Keratinocyte (primary cell): ENCODE measurements at regions not wholly inside any gene's neighbourhood (a gene's known extent, or its start where the extent isn't known, plus 50 kb on each side); places are given as distances from the start of the nearest gene placed in this dataset.

ENCODE experiments used
- DNase-seq: peaks from one replicate; pipeline ENCODE4 v3.0.0-alpha.2; 2011; ENCODE audit warnings: low read depth, missing footprints, low spot score
- FAIRE-seq: peaks from 2 replicates; lab custom pipeline; 2011; peaks lifted over from hg19 to GRCh38; lab: Jason Lieb, UNC
- H2AFZ ChIP-seq: 2 replicates; pipeline ENCODE4 v1.6.0; 2012; ENCODE audit warnings: low read length, control low read depth, inconsistent platforms; ENCODE audit not compliant: control insufficient read depth
- H3K27ac ChIP-seq: 2 replicates; pipeline ENCODE4 v1.5.1; 2011; ENCODE audit warnings: low read length; ENCODE audit not compliant: control insufficient read depth, insufficient read depth
- H3K27me3 ChIP-seq: 3 replicates; pipeline ENCODE4 v1.6.0; 2011; ENCODE audit warnings: low read length; ENCODE audit not compliant: control insufficient read depth, insufficient read depth; ENCODE audit errors: extremely low read depth
- H3K36me3 ChIP-seq, 2 experiments: 2 replicates in 1 of 2; 3 replicates in 1 of 2; pipeline ENCODE4 v1.5.1; 2011; ENCODE audit warnings: low read length in 2 of 2, mild to moderate bottlenecking in 1 of 2; ENCODE audit not compliant: control insufficient read depth in 2 of 2, insufficient read depth in 2 of 2; ENCODE audit errors: extremely low read depth in 1 of 2
- H3K4me1 ChIP-seq: 3 replicates; pipeline ENCODE4 v1.5.1; 2011; ENCODE audit warnings: low read length; ENCODE audit not compliant: control insufficient read depth, insufficient read depth; ENCODE audit errors: extremely low read depth
- H3K4me2 ChIP-seq: 3 replicates; pipeline ENCODE4 v1.6.0; 2011; ENCODE audit warnings: low read depth, low read length; ENCODE audit not compliant: control insufficient read depth, insufficient read depth; ENCODE audit errors: extremely low read depth
- H3K4me3 ChIP-seq, 3 experiments: fragments of 200-600 bp in 1 of 3; sonication (generic) in 1 of 3; 2 replicates in 2 of 3; 3 replicates in 1 of 3; pipeline ENCODE4 v1.5.1; 2011 to 2016; ENCODE audit warnings: low read length in 3 of 3, mild to moderate bottlenecking in 3 of 3, control low read depth in 2 of 3, inconsistent platforms in 1 of 3, low read depth in 1 of 3, mixed read lengths in 1 of 3, mixed run types in 1 of 3, moderate library complexity in 1 of 3; ENCODE audit not compliant: control insufficient read depth in 2 of 3, insufficient read depth in 2 of 3; ENCODE audit errors: extremely low read depth in 1 of 3
- H3K79me2 ChIP-seq: 2 replicates; pipeline ENCODE4 v1.6.0; 2012; ENCODE audit warnings: low read length; ENCODE audit not compliant: control insufficient read depth, insufficient read depth
- H3K9ac ChIP-seq: 3 replicates; pipeline ENCODE4 v1.6.0; 2011; ENCODE audit warnings: low read length; ENCODE audit not compliant: control insufficient read depth, insufficient read depth; ENCODE audit errors: extremely low read depth
- H3K9me1 ChIP-seq: 3 replicates; pipeline ENCODE4 v1.6.0; 2011; ENCODE audit warnings: low read length; ENCODE audit not compliant: control insufficient read depth, insufficient read depth; ENCODE audit errors: extremely low read depth
- H3K9me3 ChIP-seq: 2 replicates; pipeline ENCODE4 v1.5.1; 2012; ENCODE audit warnings: low read depth, low read length; ENCODE audit not compliant: control insufficient read depth
- H4K20me1 ChIP-seq: 3 replicates; pipeline ENCODE4 v1.6.0; 2011; ENCODE audit warnings: low read length; ENCODE audit not compliant: control insufficient read depth, insufficient read depth; ENCODE audit errors: extremely low read depth
- CTCF ChIP-seq, 3 experiments: IDR thresholded peaks in 1 of 3; conservative IDR thresholded peaks in 1 of 3; optimal IDR thresholded peaks in 1 of 3; 2 replicates in 2 of 3; 3 replicates in 1 of 3; pipeline versions ENCODE3 to v1.5.1; 2011; ENCODE audit warnings: low read length in 3 of 3, mild to moderate bottlenecking in 3 of 3, moderate library complexity in 2 of 3, control low read depth in 1 of 3, inconsistent platforms in 1 of 3; ENCODE audit not compliant: insufficient read depth in 2 of 3; ENCODE audit errors: extremely low read depth in 1 of 3
- EZH2 ChIP-seq: IDR thresholded peaks from one replicate; pipeline ENCODE4 v1.6.1; 2012; ENCODE audit warnings: inconsistent platforms, mild to moderate bottlenecking, low read length, moderate library complexity
- dilution Hi-C: fragments of 300-500 bp; cut with MboI; formaldehyde crosslinking; loops from one replicate; pipeline ENCODE4 v1.7.0; 2020; ENCODE audit warnings: low sequenced_read_pairs; ENCODE audit not compliant: extremely low pct_ligation_motif_present

DNA sequence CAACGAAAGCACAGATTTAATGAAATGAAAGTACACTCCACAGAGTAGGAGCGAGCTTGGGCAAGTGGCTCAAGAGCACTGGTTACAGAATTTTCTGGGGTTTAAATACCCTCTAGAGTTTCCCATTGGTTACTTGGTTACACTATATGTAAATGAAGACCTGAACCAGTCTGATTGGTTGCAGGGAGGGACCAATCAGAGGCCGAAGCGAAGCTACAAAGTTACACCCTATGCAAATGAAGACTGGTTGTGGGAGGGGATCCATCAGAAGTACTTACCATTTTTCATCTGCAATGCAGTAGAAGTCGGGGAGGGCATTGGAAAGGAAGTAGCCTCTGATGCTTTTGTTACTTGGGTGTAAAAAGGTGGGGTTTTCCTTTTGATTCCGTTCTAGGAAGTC, 132.0 kb downstream of the PMP22 start:
- Histone ChIP-seq H3K9me1 (no peaks in the 10 kb centered on the region), H4K20me1 (no peaks in the 10 kb centered on the region), H3K9ac (no peak overlapping the region), H3K79me2 (no peaks in the 10 kb centered on the region), H3K4me1 (no peaks in the 10 kb centered on the region), H3K9me3 (no peaks in the 10 kb centered on the region), H3K4me2 (no peak overlapping the region), H3K4me3 (no peak overlapping the region), H3K27ac (no peak overlapping the region), H3K27me3 (no peaks in the 10 kb centered on the region), H2AFZ (no peak overlapping the region), H3K36me3 (no peaks in the 10 kb centered on the region)
- no peak for FAIRE-seq
- no peak for DNase-seq
- dilution Hi-C loops, result no loop called here
- no peak for TF ChIP-seq EZH2
- TF ChIP-seq CTCF (optimal IDR thresholded peaks at IDR 0.05 in 1 of 3, IDR thresholded peaks at IDR 0.05 in 1 of 3, conservative IDR thresholded peaks at IDR 0.05 in 1 of 3; ENCODE audit: extremely low read depth in 1 of 3, insufficient read depth in 2 of 3, low read length in 3 of 3), result no peak

- DNase-seq (no peak), FAIRE-seq (no peak)
- dilution Hi-C loops, result no loop called here
- Histone ChIP-seq H3K27me3 (no peaks in the 10 kb centered on the region), H3K4me1 (no peaks in the 10 kb centered on the region), H3K36me3 (no peaks in the 10 kb centered on the region), H3K79me2 (no peaks in the 10 kb centered on the region), H4K20me1 (no peaks in the 10 kb centered on the region), H3K27ac (no peak overlapping the region), H2AFZ (no peak overlapping the region), H3K9me1 (no peaks in the 10 kb centered on the region), H3K9ac (no peak overlapping the region), H3K9me3 (no peaks in the 10 kb centered on the region), H3K4me3 (no peak overlapping the region), H3K4me2 (no peak overlapping the region)
- no peak for TF ChIP-seq EZH2
- TF ChIP-seq CTCF (optimal IDR thresholded peaks at IDR 0.05 in 1 of 3, IDR thresholded peaks at IDR 0.05 in 1 of 3, conservative IDR thresholded peaks at IDR 0.05 in 1 of 3; ENCODE audit: extremely low read depth in 1 of 3, insufficient read depth in 2 of 3, low read length in 3 of 3), result no peak
These were observed 134.7 kb downstream of the PMP22 start for GRCh38 chr17:15130426-15130825.
